ENCODE measurements at regions not wholly inside any gene's neighbourhood (a gene's known extent, or its start where the extent isn't known, plus 50 kb on each side); places are given as distances from the start of the nearest gene placed in this dataset.

- Mint-ChIP-seq H3K36me3 (ENCODE audit: low read depth) (no peaks in the 10 kb centered on the region), H3K4me1 (ENCODE audit: low read depth) (no peaks in the 10 kb centered on the region), H3K27me3 (no peaks in the 10 kb centered on the region), H3K27ac (no peak overlapping the region), H3K9me3 (peaks cover 20% of the 10 kb centered on the region), H3K4me3 (no peak overlapping the region)
- no peak for DNase-seq
Observed at GRCh38 chr4:187770345-187770744, 225.2 kb upstream of the ZFP42 start.

- DNase-seq = no peak
- Mint-ChIP-seq H3K4me1 (ENCODE audit: low read depth) (no peaks in the 10 kb centered on the region), H3K9me3 (peaks cover 14% of the 10 kb centered on the region), H3K27ac (no peak overlapping the region), H3K36me3 (ENCODE audit: low read depth) (no peaks in the 10 kb centered on the region), H3K27me3 (no peaks in the 10 kb centered on the region), H3K4me3 (no peak overlapping the region)
Observed at GRCh38 chr4:187777954-187778353, 217.6 kb upstream of the ZFP42 start.

- Mint-ChIP-seq H3K27ac (no peak overlapping the region), H3K9me3 (peaks cover 13% of the 10 kb centered on the region), H3K36me3 (ENCODE audit: low read depth) (no peaks in the 10 kb centered on the region), H3K27me3 (no peaks in the 10 kb centered on the region), H3K4me1 (ENCODE audit: low read depth) (no peaks in the 10 kb centered on the region), H3K4me3 (no peak overlapping the region)
- DNase-seq = no peak
Observed at GRCh38 chr4:187780070-187780469, 215.5 kb upstream of the ZFP42 start.

- no peaks in the 10 kb centered on the region for H3K36me3 Mint-ChIP-seq (ENCODE audit: low read depth)
- no peak overlapping the region for H3K27ac Mint-ChIP-seq
- no peaks in the 10 kb centered on the region for H3K27me3 Mint-ChIP-seq
Observed at GRCh38 chr4:187782286-187782824, 213.2 kb upstream of the ZFP42 start.

GRCh38 chr4:187786190-187786589, 209.4 kb upstream of the ZFP42 start:
- DNase-seq = no peak
- Mint-ChIP-seq H3K4me3 (no peak overlapping the region), H3K27me3 (no peaks in the 10 kb centered on the region), H3K4me1 (ENCODE audit: low read depth) (no peaks in the 10 kb centered on the region), H3K36me3 (ENCODE audit: low read depth) (no peaks in the 10 kb centered on the region), H3K27ac (no peak overlapping the region), H3K9me3 (peaks cover 14% of the 10 kb centered on the region)

More at GRCh38 chr4:187782286-187782824, 213.2 kb upstream of the ZFP42 start:
- Mint-ChIP-seq H3K4me1 (ENCODE audit: low read depth) (no peaks in the 10 kb centered on the region), H3K4me3 (no peak overlapping the region), H3K9me3 (peaks cover 23% of the 10 kb centered on the region)
- DNase-seq = no peak

GRCh38 chr4:187789078-187789477, 206.5 kb upstream of the ZFP42 start:
- H3K4me3 Mint-ChIP-seq = no peak overlapping the region
- H3K27me3 Mint-ChIP-seq = no peaks in the 10 kb centered on the region
- H3K9me3 Mint-ChIP-seq = peaks cover 14% of the 10 kb centered on the region
- H3K4me1 Mint-ChIP-seq (ENCODE audit: low read depth) = no peaks in the 10 kb centered on the region
- H3K27ac Mint-ChIP-seq = no peak overlapping the region
- no peak for DNase-seq
- no peaks in the 10 kb centered on the region for H3K36me3 Mint-ChIP-seq (ENCODE audit: low read depth)

- no peak for DNase-seq
- Mint-ChIP-seq H3K4me3 (no peak overlapping the region), H3K27ac (no peak overlapping the region), H3K9me3 (peaks cover 10% of the 10 kb centered on the region), H3K4me1 (ENCODE audit: low read depth) (no peaks in the 10 kb centered on the region), H3K36me3 (ENCODE audit: low read depth) (no peaks in the 10 kb centered on the region), H3K27me3 (no peaks in the 10 kb centered on the region)
Observed at GRCh38 chr4:187795737-187796136, 199.8 kb upstream of the ZFP42 start.

- no peak for DNase-seq
- Mint-ChIP-seq H3K27ac (no peak overlapping the region), H3K27me3 (no peaks in the 10 kb centered on the region), H3K9me3 (peaks cover 21% of the 10 kb centered on the region), H3K4me1 (ENCODE audit: low read depth) (no peaks in the 10 kb centered on the region), H3K4me3 (no peak overlapping the region), H3K36me3 (ENCODE audit: low read depth) (no peaks in the 10 kb centered on the region)
Observed at GRCh38 chr4:187798385-187798784, 197.2 kb upstream of the ZFP42 start.

GRCh38 chr4:187799735-187800134, 195.8 kb upstream of the ZFP42 start:
- Mint-ChIP-seq H3K27me3 (no peaks in the 10 kb centered on the region), H3K27ac (no peak overlapping the region), H3K9me3 (peaks cover 21% of the 10 kb centered on the region), H3K4me1 (ENCODE audit: low read depth) (no peaks in the 10 kb centered on the region), H3K36me3 (ENCODE audit: low read depth) (no peaks in the 10 kb centered on the region), H3K4me3 (no peak overlapping the region)
- DNase-seq = no peak

- Mint-ChIP-seq H3K4me1 (ENCODE audit: low read depth) (no peaks in the 10 kb centered on the region), H3K36me3 (ENCODE audit: low read depth) (no peaks in the 10 kb centered on the region), H3K4me3 (no peak overlapping the region), H3K9me3 (peaks cover 6% of the 10 kb centered on the region), H3K27ac (no peak overlapping the region), H3K27me3 (no peaks in the 10 kb centered on the region)
- DNase-seq = no peak
Observed at GRCh38 chr4:187811591-187811990, 184.0 kb upstream of the ZFP42 start.

- Mint-ChIP-seq H3K36me3 (ENCODE audit: low read depth) (no peaks in the 10 kb centered on the region), H3K27me3 (no peaks in the 10 kb centered on the region), H3K4me1 (ENCODE audit: low read depth) (no peaks in the 10 kb centered on the region), H3K4me3 (peak overlapping the region; percentile 56), H3K9me3 (peaks cover 4% of the 10 kb centered on the region), H3K27ac (peak overlapping the region; percentile 14)
- no peak for DNase-seq
Observed at GRCh38 chr4:187814737-187815465, 180.7 kb upstream of the ZFP42 start.

- Mint-ChIP-seq H3K27me3 (no peaks in the 10 kb centered on the region), H3K9me3 (peaks cover 25% of the 10 kb centered on the region), H3K36me3 (ENCODE audit: low read depth) (no peaks in the 10 kb centered on the region), H3K4me3 (no peak overlapping the region), H3K27ac (no peak overlapping the region), H3K4me1 (ENCODE audit: low read depth) (no peaks in the 10 kb centered on the region)
- no peak for DNase-seq
Observed at GRCh38 chr4:187826725-187827124, 168.8 kb upstream of the ZFP42 start.

- Mint-ChIP-seq H3K27ac (no peak overlapping the region), H3K36me3 (ENCODE audit: low read depth) (no peaks in the 10 kb centered on the region), H3K4me1 (ENCODE audit: low read depth) (no peaks in the 10 kb centered on the region), H3K27me3 (no peaks in the 10 kb centered on the region), H3K4me3 (no peak overlapping the region), H3K9me3 (peaks cover 24% of the 10 kb centered on the region)
- no peak for DNase-seq
Observed at GRCh38 chr4:187827631-187828030, 167.9 kb upstream of the ZFP42 start.

- peaks cover 29% of the 10 kb centered on the region for H3K9me3 Mint-ChIP-seq
- no peak overlapping the region for H3K27ac Mint-ChIP-seq
- no peak for DNase-seq
- H3K36me3 Mint-ChIP-seq (ENCODE audit: low read depth) = no peaks in the 10 kb centered on the region
- no peak overlapping the region for H3K4me3 Mint-ChIP-seq
- H3K27me3 Mint-ChIP-seq = no peaks in the 10 kb centered on the region
- no peaks in the 10 kb centered on the region for H3K4me1 Mint-ChIP-seq (ENCODE audit: low read depth)
Observed at GRCh38 chr4:187839765-187840164, 155.8 kb upstream of the ZFP42 start.

- Mint-ChIP-seq H3K27me3 (no peaks in the 10 kb centered on the region), H3K27ac (no peak overlapping the region), H3K4me1 (ENCODE audit: low read depth) (no peaks in the 10 kb centered on the region), H3K36me3 (ENCODE audit: low read depth) (no peaks in the 10 kb centered on the region), H3K4me3 (no peak overlapping the region), H3K9me3 (peaks cover 29% of the 10 kb centered on the region)
- no peak for DNase-seq
Observed at GRCh38 chr4:187840814-187841213, 154.8 kb upstream of the ZFP42 start.
